ENCODE measurements at regions not wholly inside any gene's neighbourhood (a gene's known extent, or its start where the extent isn't known, plus 50 kb on each side); places are given as distances from the start of the nearest gene placed in this dataset.

DNA sequence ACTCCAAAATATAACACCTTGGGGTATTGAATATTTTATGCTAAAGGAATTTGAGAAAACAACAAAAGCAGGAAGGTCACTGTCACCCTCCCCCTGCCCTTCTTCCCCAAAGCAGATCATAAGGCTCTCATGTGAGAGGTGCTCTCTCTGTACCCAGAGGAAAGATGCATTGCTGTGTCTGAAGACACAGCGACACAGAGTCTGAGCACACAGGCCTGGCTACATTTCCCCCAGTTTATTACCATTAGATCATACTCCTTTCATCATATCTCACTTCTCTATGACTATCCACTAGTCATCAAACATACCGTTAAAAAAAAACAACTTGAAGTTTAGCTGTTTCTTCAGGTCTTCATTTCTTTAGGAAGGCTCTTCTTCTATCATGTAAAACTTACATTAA lies 127.1 kb downstream of the PPIAL4G start:
- no peak for DNase-seq
- TF ChIP-seq, protein P1, sequence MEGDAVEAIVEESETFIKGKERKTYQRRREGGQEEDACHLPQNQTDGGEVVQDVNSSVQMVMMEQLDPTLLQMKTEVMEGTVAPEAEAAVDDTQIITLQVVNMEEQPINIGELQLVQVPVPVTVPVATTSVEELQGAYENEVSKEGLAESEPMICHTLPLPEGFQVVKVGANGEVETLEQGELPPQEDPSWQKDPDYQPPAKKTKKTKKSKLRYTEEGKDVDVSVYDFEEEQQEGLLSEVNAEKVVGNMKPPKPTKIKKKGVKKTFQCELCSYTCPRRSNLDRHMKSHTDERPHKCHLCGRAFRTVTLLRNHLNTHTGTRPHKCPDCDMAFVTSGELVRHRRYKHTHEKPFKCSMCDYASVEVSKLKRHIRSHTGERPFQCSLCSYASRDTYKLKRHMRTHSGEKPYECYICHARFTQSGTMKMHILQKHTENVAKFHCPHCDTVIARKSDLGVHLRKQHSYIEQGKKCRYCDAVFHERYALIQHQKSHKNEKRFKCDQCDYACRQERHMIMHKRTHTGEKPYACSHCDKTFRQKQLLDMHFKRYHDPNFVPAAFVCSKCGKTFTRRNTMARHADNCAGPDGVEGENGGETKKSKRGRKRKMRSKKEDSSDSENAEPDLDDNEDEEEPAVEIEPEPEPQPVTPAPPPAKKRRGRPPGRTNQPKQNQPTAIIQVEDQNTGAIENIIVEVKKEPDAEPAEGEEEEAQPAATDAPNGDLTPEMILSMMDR (IDR thresholded peaks at IDR 0.05; ENCODE audit: low read depth, low read length, missing control alignments), result no peak
- H3K4me3 ChIP-seq (ENCODE audit: low read depth, low read length), result no peak overlapping the region
- in situ Hi-C loops (cut with HindIII; ENCODE audit: low pct_ligation_motif_present, low sequenced_read_pairs), result no loop called here
- H3K27ac ChIP-seq, result no peak overlapping the region
- H3K27me3 ChIP-seq (replicated peaks), result peaks cover 1% of the 10 kb centered on the region
- H3K36me3 ChIP-seq (replicated peaks), result no peaks in the 10 kb centered on the region

DNA sequence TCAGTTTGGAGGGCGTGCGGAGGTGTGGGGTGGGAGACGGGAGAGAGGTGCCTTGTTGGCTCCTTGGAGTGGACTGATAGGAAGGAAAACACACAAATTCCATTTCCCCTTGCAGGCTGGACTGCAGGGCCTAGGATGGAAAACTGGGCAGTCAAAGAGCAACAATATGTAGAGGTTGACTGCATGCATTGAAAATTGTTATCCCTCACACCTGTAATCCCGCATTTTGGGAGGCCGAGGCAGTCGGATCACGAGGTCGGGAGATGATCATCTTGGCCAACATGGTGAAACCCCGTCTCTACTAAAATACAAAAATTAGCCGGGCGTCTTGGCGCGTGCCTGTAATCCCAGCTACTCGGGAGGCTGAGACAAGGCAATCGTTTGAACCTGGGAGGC lies 128.2 kb downstream of the PPIAL4G start:
- H3K36me3 ChIP-seq (replicated peaks), result no peaks in the 10 kb centered on the region
- in situ Hi-C loops (cut with HindIII; ENCODE audit: low pct_ligation_motif_present, low sequenced_read_pairs), result no loop called here
- TF ChIP-seq, protein P1 (IDR thresholded peaks at IDR 0.05; ENCODE audit: low read depth, low read length, missing control alignments), result no peak
- DNase-seq, result no peak
- H3K4me3 ChIP-seq (ENCODE audit: low read depth, low read length), result no peak overlapping the region
- no peak overlapping the region for H3K27ac ChIP-seq
- H3K27me3 ChIP-seq (replicated peaks), result peaks cover 9% of the 10 kb centered on the region

DNA sequence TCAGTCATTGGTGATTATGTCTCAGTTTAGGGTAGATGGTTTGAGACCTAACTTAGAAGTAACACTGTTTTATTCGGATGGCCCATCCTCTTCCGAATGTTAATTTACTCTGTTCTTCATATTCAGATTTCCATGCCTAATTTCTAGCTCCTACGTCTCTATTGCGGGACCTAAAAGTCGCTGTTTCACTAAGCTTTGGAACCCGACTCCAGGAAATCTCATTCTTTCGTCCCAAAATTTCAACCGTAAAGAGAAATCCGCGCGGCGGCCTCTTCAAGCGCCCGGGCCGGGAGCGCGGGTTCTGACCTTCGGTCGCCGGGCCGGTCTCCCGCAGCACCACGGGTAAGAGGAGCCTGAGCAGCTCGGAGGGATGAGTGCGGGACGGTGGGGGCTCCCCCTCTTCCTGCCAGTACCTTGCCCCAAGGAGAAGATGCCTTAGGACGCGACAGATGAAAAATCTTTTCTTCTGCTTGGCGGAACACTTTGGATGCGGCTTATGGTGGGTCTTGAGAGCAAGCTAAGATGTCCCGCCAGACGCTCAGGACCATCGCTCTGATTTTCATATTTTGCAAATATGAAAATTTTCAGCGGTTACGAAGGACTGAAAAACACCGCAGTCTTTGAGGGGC lies 128.7 kb downstream of the PPIAL4G start:
- Histone ChIP-seq H3K4me3 (ENCODE audit: low read depth, low read length) (peak overlapping the region; percentile 47), H3K27me3 (replicated peaks) (peaks cover 11% of the 10 kb centered on the region)

DNA sequence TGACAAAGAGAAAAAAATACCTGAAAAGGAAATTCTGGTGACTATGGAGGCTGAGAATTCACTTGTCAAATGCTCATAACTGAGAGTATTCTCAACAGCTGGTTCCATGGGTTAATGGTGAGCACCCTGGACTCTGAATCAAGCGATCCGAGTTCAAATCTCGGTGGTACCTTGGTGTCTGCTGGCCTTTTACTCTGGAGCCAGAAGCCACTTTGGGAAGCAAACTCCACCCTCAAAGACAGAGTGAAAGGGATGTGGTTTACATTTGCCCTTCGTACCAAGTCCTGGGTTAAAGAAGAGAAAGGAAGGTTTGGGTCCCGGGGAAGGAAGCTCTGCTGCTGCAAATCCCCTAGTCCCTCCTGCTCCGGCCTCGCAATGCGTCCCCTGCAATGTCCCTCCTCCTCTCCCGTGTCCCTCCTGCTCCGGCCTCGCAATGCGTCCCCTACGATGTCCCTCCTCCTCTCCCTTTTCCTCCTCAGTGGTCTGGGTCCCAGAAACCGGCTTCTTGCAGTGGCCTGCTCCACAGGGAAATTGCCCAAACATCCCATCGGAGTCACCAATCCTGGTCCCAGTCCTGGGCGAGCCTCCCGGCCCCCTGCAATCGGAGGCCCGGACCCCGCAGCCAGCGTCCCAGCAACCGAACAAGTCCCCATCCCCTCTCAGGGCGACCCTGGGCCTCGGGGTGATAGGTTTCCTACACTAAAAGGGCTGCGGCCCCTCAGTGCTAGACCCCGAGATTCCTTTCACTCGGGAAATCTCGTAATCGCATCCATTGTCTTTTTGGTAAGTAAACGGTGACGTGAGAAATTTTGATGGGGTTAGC lies 129.4 kb downstream of the PPIAL4G start:
- TF ChIP-seq, protein P1 (IDR thresholded peaks at IDR 0.05; ENCODE audit: low read depth, low read length, missing control alignments), result no peak
- peak; percentile 82 for DNase-seq
- no peak overlapping the region for H3K27ac ChIP-seq
- no peaks in the 10 kb centered on the region for H3K36me3 ChIP-seq (replicated peaks)
- peaks cover 12% of the 10 kb centered on the region for H3K27me3 ChIP-seq (replicated peaks)
- in situ Hi-C loops (cut with HindIII; ENCODE audit: low pct_ligation_motif_present, low sequenced_read_pairs), result no loop called here
- peak overlapping the region; percentile 47 for H3K4me3 ChIP-seq (ENCODE audit: low read depth, low read length)

More for the DNA sequence above, 128.7 kb downstream of the PPIAL4G start:
- TF ChIP-seq, protein P1 (IDR thresholded peaks at IDR 0.05; ENCODE audit: low read depth, low read length, missing control alignments), result no peak
- Histone ChIP-seq H3K36me3 (replicated peaks) (no peaks in the 10 kb centered on the region), H3K27ac (no peak overlapping the region)
- DNase-seq, result no peak
- in situ Hi-C loops (cut with HindIII; ENCODE audit: low pct_ligation_motif_present, low sequenced_read_pairs), result no loop called here

DNA sequence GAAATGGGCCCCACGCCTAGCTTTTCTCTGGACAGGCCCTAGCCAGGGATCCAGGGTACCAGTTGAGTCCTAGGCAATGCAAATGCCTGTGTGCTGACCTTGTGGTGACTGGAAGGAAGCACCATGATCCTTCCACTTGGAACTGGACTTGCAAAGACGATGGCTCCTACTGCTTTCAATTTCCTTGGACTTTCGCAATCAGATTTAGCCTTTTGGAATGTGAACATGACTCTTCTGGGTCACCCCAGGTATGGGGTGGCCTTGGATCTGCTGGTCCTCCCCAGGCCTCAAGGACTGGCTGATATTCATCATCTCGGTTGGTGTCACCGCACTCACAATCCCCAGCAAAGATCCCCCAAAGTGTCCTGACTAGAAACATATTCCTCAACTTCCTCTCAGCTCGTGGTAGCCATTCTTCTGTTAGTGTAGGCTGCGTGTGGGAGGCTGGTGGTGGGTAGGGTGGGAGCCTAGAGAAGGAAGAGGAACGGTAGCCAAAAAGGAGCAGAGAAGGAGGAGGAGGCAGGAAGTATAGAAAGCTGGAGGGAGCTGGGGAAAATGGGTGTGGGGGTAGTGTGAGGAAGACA lies 130.5 kb downstream of the PPIAL4G start:
- H3K27ac ChIP-seq, result no peak overlapping the region
- TF ChIP-seq, protein P1 (IDR thresholded peaks at IDR 0.05; ENCODE audit: low read depth, low read length, missing control alignments), result no peak
- H3K36me3 ChIP-seq (replicated peaks), result no peaks in the 10 kb centered on the region
- H3K27me3 ChIP-seq (replicated peaks), result peaks cover 17% of the 10 kb centered on the region
- in situ Hi-C loops (cut with HindIII; ENCODE audit: low pct_ligation_motif_present, low sequenced_read_pairs), result no loop called here
- no peak for DNase-seq
- no peak overlapping the region for H3K4me3 ChIP-seq (ENCODE audit: low read depth, low read length)

All from brain microvascular endothelial cell (primary cell).